Left lung (tissue), 4 donors: ENCODE measurements at regions not wholly inside any gene's neighbourhood (a gene's known extent, or its start where the extent isn't known, plus 50 kb on each side); places are given as distances from the start of the nearest gene placed in this dataset.
A peak's percentile ranks its signal among the peaks of the same experiment; 100 is the strongest.

Experiments used
- ATAC-seq: fragments of 200-7000 bp; cut with Tn5 transposase; one replicate; pipeline ENCODE4 v1.9.1; 2020; ENCODE audit warnings: moderate library complexity
- DNase-seq, 4 donors: peaks; one replicate each; pipeline ENCODE4 v3.0.0-alpha.2; 2013 to 2020
- H3K27ac ChIP-seq, 2 donors: fragments of 200-600 bp; sonication (generic) in 1 of 2; one replicate each; pipeline versions ENCODE4 v1.5.0 to v1.8.0; 2020 to 2021
- H3K27me3 ChIP-seq, 2 donors: fragments of 200-600 bp; sonication (generic) in 1 of 2; one replicate each; pipeline versions ENCODE4 v1.5.0 to v1.8.0; 2020 to 2021
- H3K36me3 ChIP-seq, 2 donors: fragments of 200-600 bp; sonication (generic) in 1 of 2; one replicate each; pipeline versions ENCODE4 v1.5.0 to v1.8.0; 2020 to 2021
- H3K4me1 ChIP-seq, 2 donors: fragments of 200-600 bp; one replicate each; pipeline ENCODE4 v1.8.0; 2021
- H3K4me3 ChIP-seq, 2 donors: fragments of 200-600 bp; sonication (generic) in 1 of 2; one replicate each; pipeline versions ENCODE4 v1.5.0 to v1.8.0; 2020 to 2021; ENCODE audit warnings: mild to moderate bottlenecking in 1 of 2
- H3K9me3 ChIP-seq, 2 donors: fragments of 200-600 bp; sonication (generic) in 1 of 2; one replicate each; pipeline versions ENCODE4 v1.5.0 to v1.8.0; 2020 to 2021
- CTCF ChIP-seq, 2 donors: fragments of 200-600 bp; sonication (generic) in 1 of 2; IDR thresholded peaks; one replicate each; pipeline versions ENCODE4 v1.5.0 to v1.8.0; 2021; ENCODE audit warnings: antibody characterized with exemption in 2 of 2
- intact Hi-C, 2 donors: fragments of 100-400 bp; cut with DNase I; formaldehyde crosslinking; loops; one replicate each; pipeline versions ENCODE4 v1.11.2 to v1.14.2; 2022
- donor health status: DM: no; HTN: yes; CAD: no.
- donor health status: DM: no; HTN: no; CAD: no.

DNA sequence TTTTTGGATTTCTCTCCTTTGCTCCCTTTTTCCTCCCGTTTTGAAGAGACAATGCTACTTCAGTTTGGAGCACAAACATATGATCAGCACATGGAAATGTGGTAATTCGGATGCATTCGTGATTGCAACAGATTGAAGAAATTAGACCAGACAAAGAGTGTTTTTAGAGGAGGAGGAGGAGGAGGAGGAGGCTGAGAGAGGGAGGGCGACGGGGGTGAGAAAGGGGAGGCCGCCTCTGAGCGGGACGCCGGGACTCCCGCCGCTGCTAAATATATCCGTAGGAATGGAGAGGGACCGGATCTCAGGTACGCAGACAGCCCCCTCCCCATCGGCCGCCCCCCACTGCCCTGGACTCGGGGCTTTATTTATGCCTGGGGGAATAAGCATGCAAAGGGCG is 179.3 kb downstream of the SEC14L1 start:
- peak overlapping the region; percentile 43 to 69 for H3K4me3 ChIP-seq
- no peaks in the 10 kb centered on the region for H3K9me3 ChIP-seq
- DNase-seq (peak in 2 of 4 donors; percentile 46 to 79), ATAC-seq (peak; percentile 0)
- H3K27ac ChIP-seq: peak overlapping the region; percentile 89 to 93
- intact Hi-C loops: loop anchor here in 1 of 2 donors (10.0 kb wide), 1 partner anchor 105 kb away; no protein-coding TSS in a partner anchor
- no peaks in the 10 kb centered on the region for H3K27me3 ChIP-seq
- no peaks in the 10 kb centered on the region for H3K36me3 ChIP-seq
- peaks cover 58 to 91% of the 10 kb centered on the region in 2 donors for H3K4me1 ChIP-seq
- no peak for TF ChIP-seq CTCF (IDR thresholded peaks at IDR 0.05)

- Histone ChIP-seq H3K4me3 (peak overlapping the region; percentile 43 to 69), H3K27me3 (no peaks in the 10 kb centered on the region), H3K9me3 (no peaks in the 10 kb centered on the region), H3K27ac (peak overlapping the region; percentile 89 to 93), H3K36me3 (no peaks in the 10 kb centered on the region), H3K4me1 (peaks cover 60 to 91% of the 10 kb centered on the region in 2 donors)
- no peak for TF ChIP-seq CTCF (IDR thresholded peaks at IDR 0.05)
- ATAC-seq (no peak), DNase-seq (peak in 2 of 4 donors; percentile 39 to 82)
- intact Hi-C loops: loop anchor here in 1 of 2 donors (10.0 kb wide), 1 partner anchor 104 kb away; no protein-coding TSS in a partner anchor
Observed at GRCh38 chr17:77320485-77321256, 179.9 kb downstream of the SEC14L1 start.

- Histone ChIP-seq H3K4me3 (peak overlapping the region in 1 of 2 donors; percentile 69), H3K4me1 (peaks cover 53 to 92% of the 10 kb centered on the region in 2 donors), H3K27ac (peak overlapping the region; percentile 89 to 94), H3K36me3 (peaks cover 0 to 6% of the 10 kb centered on the region in 2 donors), H3K9me3 (no peaks in the 10 kb centered on the region), H3K27me3 (no peaks in the 10 kb centered on the region)
- intact Hi-C loops: loop anchor here in 1 of 2 donors (10.0 kb wide), 1 partner anchor 103 kb away; no protein-coding TSS in a partner anchor
- no peak for ATAC-seq
- peak in 2 of 4 donors; percentile 36 to 72 for DNase-seq
- no peak for TF ChIP-seq CTCF (IDR thresholded peaks at IDR 0.05)
Observed at GRCh38 chr17:77321649-77322513, 181.1 kb downstream of the SEC14L1 start.

DNA sequence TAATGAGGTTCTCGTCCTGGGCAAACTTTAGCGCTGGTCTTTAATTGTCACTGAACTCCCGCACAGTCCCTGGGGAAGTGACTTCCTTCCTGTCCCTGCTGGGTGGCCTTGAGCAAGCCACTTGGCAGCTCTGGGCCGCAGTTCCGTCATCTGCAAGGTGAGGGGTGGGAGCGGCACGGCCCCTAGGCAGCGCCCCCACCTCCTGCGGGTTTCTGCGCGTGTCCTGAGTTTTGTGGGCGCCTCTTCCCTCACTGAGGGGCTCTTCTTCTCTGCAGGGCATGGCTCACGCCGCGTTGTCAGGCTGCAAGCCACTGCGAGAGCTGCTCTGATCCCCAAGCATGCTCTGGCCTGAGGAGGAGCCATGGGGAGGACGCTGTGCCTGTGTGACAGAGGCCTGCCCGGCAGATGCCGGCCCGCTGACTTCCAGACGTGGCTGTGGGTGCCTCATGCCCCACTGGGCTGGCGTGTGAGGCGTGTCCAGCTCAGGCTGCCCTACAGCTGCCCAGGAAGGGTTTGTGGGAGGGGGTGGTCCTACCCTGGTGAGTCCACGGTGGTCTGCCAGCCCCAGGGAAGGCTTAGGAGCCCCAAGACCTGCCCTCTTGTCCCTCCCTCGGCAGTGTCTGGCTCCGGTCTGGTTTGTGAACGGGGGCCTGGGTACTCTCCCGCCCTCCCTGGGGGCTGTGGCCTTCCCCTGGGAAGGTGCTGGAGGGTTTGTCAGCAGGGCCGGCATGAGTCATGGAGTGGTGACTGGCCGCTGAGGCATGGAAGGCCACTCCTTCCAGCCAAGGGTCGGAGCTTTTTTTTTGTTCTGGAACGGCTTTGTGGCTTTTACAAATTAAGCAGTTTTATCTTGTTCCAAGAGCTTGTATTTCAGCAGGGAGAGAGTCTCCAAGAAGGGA is 182.0 kb downstream of the SEC14L1 start:
- intact Hi-C loops: loop anchor here in 1 of 2 donors (10.0 kb wide), 1 partner anchor 102 kb away; no protein-coding TSS in a partner anchor
- peak; percentile 65 for ATAC-seq
- Histone ChIP-seq H3K27ac (peak overlapping the region; percentile 89 to 94), H3K9me3 (no peaks in the 10 kb centered on the region), H3K4me1 (peaks cover 53 to 96% of the 10 kb centered on the region in 2 donors), H3K4me3 (peak overlapping the region in 1 of 2 donors; percentile 69), H3K36me3 (peaks cover 0 to 11% of the 10 kb centered on the region in 2 donors), H3K27me3 (no peaks in the 10 kb centered on the region)
- DNase-seq: peak in 3 of 4 donors; percentile 80 to 92 (median 90)
- no peak for TF ChIP-seq CTCF (IDR thresholded peaks at IDR 0.05)
